ENCODE measurements at regions not wholly inside any gene's neighbourhood (a gene's known extent, or its start where the extent isn't known, plus 50 kb on each side); places are given as distances from the start of the nearest gene placed in this dataset.
A peak's percentile ranks its signal among the peaks of the same experiment; 100 is the strongest.

GRCh38 chr5:39505791-39506190, 81.0 kb upstream of the DAB2 start:
- H3K27ac ChIP-seq: no peak overlapping the region
- DNase-seq: no peak
- TF ChIP-seq POLR2A (IDR thresholded peaks at IDR 0.05): no peak
- TF ChIP-seq CTCF (IDR thresholded peaks at IDR 0.05): no peak
- no peaks in the 10 kb centered on the region for H3K27me3 ChIP-seq
- H3K4me3 ChIP-seq: no peak overlapping the region
- intact Hi-C loops (cut with DNase I; ENCODE audit: low total_unique reads): no loop called here
- no peaks in the 10 kb centered on the region for H3K36me3 ChIP-seq
- H3K4me1 ChIP-seq: no peaks in the 10 kb centered on the region
- H3K9me3 ChIP-seq: no peaks in the 10 kb centered on the region

- intact Hi-C loops (cut with DNase I; ENCODE audit: low total_unique reads): no loop called here
- H3K27me3 ChIP-seq: no peaks in the 10 kb centered on the region
- H3K36me3 ChIP-seq: no peaks in the 10 kb centered on the region
- no peak for TF ChIP-seq POLR2A (IDR thresholded peaks at IDR 0.05)
- TF ChIP-seq CTCF (IDR thresholded peaks at IDR 0.05): no peak
- H3K27ac ChIP-seq: no peak overlapping the region
- no peaks in the 10 kb centered on the region for H3K9me3 ChIP-seq
- no peak overlapping the region for H3K4me3 ChIP-seq
- no peak for DNase-seq
- no peaks in the 10 kb centered on the region for H3K4me1 ChIP-seq
These were observed 80.6 kb upstream of the DAB2 start for GRCh38 chr5:39505363-39505762.

- DNase-seq: peak; percentile 61 to 69
- Histone ChIP-seq H3K9me3 (no peaks in the 10 kb centered on the region), H3K4me1 (no peaks in the 10 kb centered on the region), H3K27me3 (no peaks in the 10 kb centered on the region), H3K27ac (peak overlapping the region in 1 of 2 donors; percentile 46), H3K4me3 (no peak overlapping the region), H3K36me3 (no peaks in the 10 kb centered on the region)
- intact Hi-C loops (cut with DNase I; ENCODE audit: low total_unique reads): no loop called here
- no peak for TF ChIP-seq POLR2A (IDR thresholded peaks at IDR 0.05)
- TF ChIP-seq CTCF (IDR thresholded peaks at IDR 0.05): no peak
These were observed 78.4 kb upstream of the DAB2 start for GRCh38 chr5:39503155-39503554.

- no peak for TF ChIP-seq CTCF (IDR thresholded peaks at IDR 0.05)
- no peak for TF ChIP-seq POLR2A (IDR thresholded peaks at IDR 0.05)
- H3K27ac ChIP-seq: peak overlapping the region; percentile 34 to 46
These were observed 77.9 kb upstream of the DAB2 start for GRCh38 chr5:39502704-39503103.

GRCh38 chr5:39501397-39501796, 76.6 kb upstream of the DAB2 start:
- no peaks in the 10 kb centered on the region for H3K27me3 ChIP-seq
- H3K4me1 ChIP-seq: no peaks in the 10 kb centered on the region
- H3K27ac ChIP-seq: peak overlapping the region in 1 of 2 donors; percentile 21
- H3K9me3 ChIP-seq: no peaks in the 10 kb centered on the region
- intact Hi-C loops (cut with DNase I; ENCODE audit: low total_unique reads): no loop called here
- no peaks in the 10 kb centered on the region for H3K36me3 ChIP-seq
- no peak overlapping the region for H3K4me3 ChIP-seq
- TF ChIP-seq CTCF (IDR thresholded peaks at IDR 0.05): no peak
- TF ChIP-seq POLR2A (IDR thresholded peaks at IDR 0.05): no peak
- DNase-seq: peak; percentile 29 to 52

More at GRCh38 chr5:39502704-39503103, 77.9 kb upstream of the DAB2 start:
- DNase-seq: no peak
- H3K9me3 ChIP-seq: no peaks in the 10 kb centered on the region
- H3K36me3 ChIP-seq: no peaks in the 10 kb centered on the region
- H3K4me1 ChIP-seq: no peaks in the 10 kb centered on the region
- H3K4me3 ChIP-seq: no peak overlapping the region
- intact Hi-C loops (cut with DNase I; ENCODE audit: low total_unique reads): no loop called here
- H3K27me3 ChIP-seq: no peaks in the 10 kb centered on the region

Measured in uterus (tissue), 3 donors.